HepG2 (cell line): ENCODE measurements at regions not wholly inside any gene's neighbourhood (a gene's known extent, or its start where the extent isn't known, plus 50 kb on each side); places are given as distances from the start of the nearest gene placed in this dataset.

Source experiments
- HNRNPUL1 ChIP-seq: fragments of 200-400 bp; formaldehyde crosslinking; IDR thresholded peaks from 2 replicates; pipeline ENCODE4 v1.6.1; 2017; ENCODE audit warnings: low read depth, mild to moderate bottlenecking, low read length, moderate library complexity
- KAT8 ChIP-seq: IDR thresholded peaks from 2 replicates; pipeline ENCODE4 v1.6.1; 2016; ENCODE audit warnings: missing genetic modification reagents, missing compliant biosample characterization
- KDM2A ChIP-seq: sonication (generic); formaldehyde crosslinking; IDR thresholded peaks from 2 replicates; pipeline ENCODE4 v1.4.0; 2020; ENCODE audit warnings: low read depth, missing genetic modification reagents, borderline replicate concordance
- NFIB ChIP-seq: sonication (generic); formaldehyde crosslinking; IDR thresholded peaks from 2 replicates; pipeline ENCODE4 v1.9.0; 2021; ENCODE audit warnings: missing genetic modification reagents, mild to moderate bottlenecking, borderline replicate concordance
- PPARG ChIP-seq: conservative IDR thresholded peaks from 2 replicates; pipeline ENCODE4 v1.6.1; 2016; ENCODE audit warnings: missing biosample characterization, missing genetic modification reagents
- SIN3A ChIP-seq: IDR thresholded peaks from 2 replicates; pipeline ENCODE4 v1.6.1; 2011; ENCODE audit warnings: low read depth, mild to moderate bottlenecking, control low read depth, low read length, borderline replicate concordance
- ZBTB33 ChIP-seq: sonication (generic); formaldehyde crosslinking; IDR thresholded peaks from 2 replicates; pipeline ENCODE4 v1.4.0; 2020; ENCODE audit warnings: missing genetic modification reagents
- TF ChIP-seq, protein P1 (sequence below): sonication (generic); formaldehyde crosslinking; IDR thresholded peaks from 2 replicates; pipeline ENCODE4 v1.4.0; 2020; ENCODE audit warnings: missing genetic modification reagents, borderline replicate concordance
- TF ChIP-seq, protein P2 (sequence below): sonication (generic); formaldehyde crosslinking; IDR thresholded peaks from 2 replicates; pipeline ENCODE4 v1.4.0; 2020; ENCODE audit warnings: missing genetic modification reagents
- TF ChIP-seq, protein P3 (sequence below): sonication (generic); formaldehyde crosslinking; IDR thresholded peaks from 2 replicates; pipeline ENCODE4 v1.5.0; 2020; ENCODE audit warnings: missing genetic modification reagents

DNA sequence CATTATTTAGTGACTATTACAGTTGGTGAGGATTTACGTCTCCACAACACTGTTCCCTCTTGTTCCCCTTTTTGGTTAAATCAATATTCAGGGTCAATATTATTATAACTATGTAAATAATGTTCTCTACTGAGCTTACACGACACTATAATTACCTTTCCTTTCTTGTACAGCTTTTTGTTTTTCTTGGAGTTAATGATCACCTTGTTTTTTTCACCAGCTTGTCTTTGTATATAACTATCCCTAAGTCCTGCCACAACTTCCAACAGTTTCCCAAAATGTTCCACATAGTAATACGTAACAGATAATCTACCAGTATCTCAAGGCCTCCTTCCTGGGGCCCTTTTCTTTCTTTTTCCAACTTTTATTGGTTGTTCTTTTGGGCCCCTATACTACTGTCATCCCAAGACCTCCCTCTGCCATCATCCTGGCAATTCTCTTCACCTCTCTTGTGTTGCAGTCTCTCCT is 142.0 kb upstream of the SOX4 start (continued):
- TF ChIP-seq, protein P1, sequence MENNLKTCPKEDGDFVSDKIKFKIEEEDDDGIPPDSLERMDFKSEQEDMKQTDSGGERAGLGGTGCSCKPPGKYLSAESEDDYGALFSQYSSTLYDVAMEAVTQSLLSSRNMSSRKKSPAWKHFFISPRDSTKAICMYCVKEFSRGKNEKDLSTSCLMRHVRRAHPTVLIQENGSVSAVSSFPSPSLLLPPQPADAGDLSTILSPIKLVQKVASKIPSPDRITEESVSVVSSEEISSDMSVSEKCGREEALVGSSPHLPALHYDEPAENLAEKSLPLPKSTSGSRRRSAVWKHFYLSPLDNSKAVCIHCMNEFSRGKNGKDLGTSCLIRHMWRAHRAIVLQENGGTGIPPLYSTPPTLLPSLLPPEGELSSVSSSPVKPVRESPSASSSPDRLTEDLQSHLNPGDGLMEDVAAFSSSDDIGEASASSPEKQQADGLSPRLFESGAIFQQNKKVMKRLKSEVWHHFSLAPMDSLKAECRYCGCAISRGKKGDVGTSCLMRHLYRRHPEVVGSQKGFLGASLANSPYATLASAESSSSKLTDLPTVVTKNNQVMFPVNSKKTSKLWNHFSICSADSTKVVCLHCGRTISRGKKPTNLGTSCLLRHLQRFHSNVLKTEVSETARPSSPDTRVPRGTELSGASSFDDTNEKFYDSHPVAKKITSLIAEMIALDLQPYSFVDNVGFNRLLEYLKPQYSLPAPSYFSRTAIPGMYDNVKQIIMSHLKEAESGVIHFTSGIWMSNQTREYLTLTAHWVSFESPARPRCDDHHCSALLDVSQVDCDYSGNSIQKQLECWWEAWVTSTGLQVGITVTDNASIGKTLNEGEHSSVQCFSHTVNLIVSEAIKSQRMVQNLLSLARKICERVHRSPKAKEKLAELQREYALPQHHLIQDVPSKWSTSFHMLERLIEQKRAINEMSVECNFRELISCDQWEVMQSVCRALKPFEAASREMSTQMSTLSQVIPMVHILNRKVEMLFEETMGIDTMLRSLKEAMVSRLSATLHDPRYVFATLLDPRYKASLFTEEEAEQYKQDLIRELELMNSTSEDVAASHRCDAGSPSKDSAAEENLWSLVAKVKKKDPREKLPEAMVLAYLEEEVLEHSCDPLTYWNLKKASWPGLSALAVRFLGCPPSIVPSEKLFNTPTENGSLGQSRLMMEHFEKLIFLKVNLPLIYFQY (CRISPR knock-in tag) = peak; percentile 58; the same call in 1 of the 2 replicates
- TF ChIP-seq KDM2A (CRISPR knock-in tag) = no peak
- peak; percentile 73 for TF ChIP-seq PPARG
- TF ChIP-seq, protein P2, sequence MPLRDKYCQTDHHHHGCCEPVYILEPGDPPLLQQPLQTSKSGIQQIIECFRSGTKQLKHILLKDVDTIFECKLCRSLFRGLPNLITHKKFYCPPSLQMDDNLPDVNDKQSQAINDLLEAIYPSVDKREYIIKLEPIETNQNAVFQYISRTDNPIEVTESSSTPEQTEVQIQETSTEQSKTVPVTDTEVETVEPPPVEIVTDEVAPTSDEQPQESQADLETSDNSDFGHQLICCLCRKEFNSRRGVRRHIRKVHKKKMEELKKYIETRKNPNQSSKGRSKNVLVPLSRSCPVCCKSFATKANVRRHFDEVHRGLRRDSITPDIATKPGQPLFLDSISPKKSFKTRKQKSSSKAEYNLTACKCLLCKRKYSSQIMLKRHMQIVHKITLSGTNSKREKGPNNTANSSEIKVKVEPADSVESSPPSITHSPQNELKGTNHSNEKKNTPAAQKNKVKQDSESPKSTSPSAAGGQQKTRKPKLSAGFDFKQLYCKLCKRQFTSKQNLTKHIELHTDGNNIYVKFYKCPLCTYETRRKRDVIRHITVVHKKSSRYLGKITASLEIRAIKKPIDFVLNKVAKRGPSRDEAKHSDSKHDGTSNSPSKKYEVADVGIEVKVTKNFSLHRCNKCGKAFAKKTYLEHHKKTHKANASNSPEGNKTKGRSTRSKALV (CRISPR knock-in tag) = peak; percentile 76; the same call in 1 of the 2 replicates
- TF ChIP-seq ZBTB33 (CRISPR knock-in tag) = no peak
- TF ChIP-seq SIN3A = no peak
- TF ChIP-seq NFIB (CRISPR knock-in tag) = no peak
- no peak for TF ChIP-seq HNRNPUL1
- TF ChIP-seq KAT8 (CRISPR knock-in tag) = peak; percentile 68
- TF ChIP-seq, protein P3, sequence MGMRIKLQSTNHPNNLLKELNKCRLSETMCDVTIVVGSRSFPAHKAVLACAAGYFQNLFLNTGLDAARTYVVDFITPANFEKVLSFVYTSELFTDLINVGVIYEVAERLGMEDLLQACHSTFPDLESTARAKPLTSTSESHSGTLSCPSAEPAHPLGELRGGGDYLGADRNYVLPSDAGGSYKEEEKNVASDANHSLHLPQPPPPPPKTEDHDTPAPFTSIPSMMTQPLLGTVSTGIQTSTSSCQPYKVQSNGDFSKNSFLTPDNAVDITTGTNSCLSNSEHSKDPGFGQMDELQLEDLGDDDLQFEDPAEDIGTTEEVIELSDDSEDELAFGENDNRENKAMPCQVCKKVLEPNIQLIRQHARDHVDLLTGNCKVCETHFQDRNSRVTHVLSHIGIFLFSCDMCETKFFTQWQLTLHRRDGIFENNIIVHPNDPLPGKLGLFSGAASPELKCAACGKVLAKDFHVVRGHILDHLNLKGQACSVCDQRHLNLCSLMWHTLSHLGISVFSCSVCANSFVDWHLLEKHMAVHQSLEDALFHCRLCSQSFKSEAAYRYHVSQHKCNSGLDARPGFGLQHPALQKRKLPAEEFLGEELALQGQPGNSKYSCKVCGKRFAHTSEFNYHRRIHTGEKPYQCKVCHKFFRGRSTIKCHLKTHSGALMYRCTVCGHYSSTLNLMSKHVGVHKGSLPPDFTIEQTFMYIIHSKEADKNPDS (CRISPR knock-in tag) = no peak
